Retinal pigment epithelial cell (primary cell): ENCODE measurements at regions not wholly inside any gene's neighbourhood (a gene's known extent, or its start where the extent isn't known, plus 50 kb on each side); places are given as distances from the start of the nearest gene placed in this dataset.

Experiments used
- DNase-seq: peaks from one replicate; pipeline ENCODE4 v3.0.0-alpha.2; 2010; ENCODE audit warnings: low read depth
- H3K4me3 ChIP-seq: 2 replicates; pipeline ENCODE4 v1.5.1; 2011; ENCODE audit warnings: mild to moderate bottlenecking, low read length, control low read depth, moderate library complexity
- TF ChIP-seq, protein P1 (sequence below): conservative IDR thresholded peaks from 2 replicates; pipeline ENCODE4 v1.5.1; 2011; ENCODE audit warnings: low read depth, low read length, control low read depth, inconsistent platforms

DNA sequence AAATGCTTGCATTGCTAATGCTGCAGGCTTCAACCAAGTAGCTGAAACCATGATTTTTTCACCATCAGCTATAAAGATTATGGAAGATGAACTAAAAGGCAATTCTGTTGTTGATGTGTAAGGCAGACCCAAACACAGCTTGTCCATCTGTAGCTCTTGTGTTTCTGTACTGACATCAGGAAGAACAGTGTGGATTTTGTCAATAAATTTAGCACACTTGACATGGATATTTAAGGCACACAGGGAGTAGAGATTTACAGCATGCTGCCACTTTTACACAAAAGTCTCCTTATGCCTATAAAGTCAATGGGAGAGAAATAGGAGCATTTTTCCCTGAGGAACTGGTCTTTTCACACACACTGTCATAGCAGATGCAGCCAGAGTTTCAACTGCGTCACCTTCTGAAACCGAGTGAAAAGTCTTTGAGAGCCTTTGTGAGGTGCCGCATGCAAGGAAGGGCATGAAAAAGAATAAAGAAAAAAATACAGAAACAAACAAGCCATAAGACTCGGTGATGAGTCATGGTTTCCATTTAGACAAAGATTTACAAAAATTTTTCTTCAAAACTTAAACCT, 261.4 kb upstream of the TFAP2D start:
- TF ChIP-seq, protein P1, sequence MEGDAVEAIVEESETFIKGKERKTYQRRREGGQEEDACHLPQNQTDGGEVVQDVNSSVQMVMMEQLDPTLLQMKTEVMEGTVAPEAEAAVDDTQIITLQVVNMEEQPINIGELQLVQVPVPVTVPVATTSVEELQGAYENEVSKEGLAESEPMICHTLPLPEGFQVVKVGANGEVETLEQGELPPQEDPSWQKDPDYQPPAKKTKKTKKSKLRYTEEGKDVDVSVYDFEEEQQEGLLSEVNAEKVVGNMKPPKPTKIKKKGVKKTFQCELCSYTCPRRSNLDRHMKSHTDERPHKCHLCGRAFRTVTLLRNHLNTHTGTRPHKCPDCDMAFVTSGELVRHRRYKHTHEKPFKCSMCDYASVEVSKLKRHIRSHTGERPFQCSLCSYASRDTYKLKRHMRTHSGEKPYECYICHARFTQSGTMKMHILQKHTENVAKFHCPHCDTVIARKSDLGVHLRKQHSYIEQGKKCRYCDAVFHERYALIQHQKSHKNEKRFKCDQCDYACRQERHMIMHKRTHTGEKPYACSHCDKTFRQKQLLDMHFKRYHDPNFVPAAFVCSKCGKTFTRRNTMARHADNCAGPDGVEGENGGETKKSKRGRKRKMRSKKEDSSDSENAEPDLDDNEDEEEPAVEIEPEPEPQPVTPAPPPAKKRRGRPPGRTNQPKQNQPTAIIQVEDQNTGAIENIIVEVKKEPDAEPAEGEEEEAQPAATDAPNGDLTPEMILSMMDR, result no peak
- DNase-seq, result no peak
- H3K4me3 ChIP-seq, result no peak overlapping the region

DNA sequence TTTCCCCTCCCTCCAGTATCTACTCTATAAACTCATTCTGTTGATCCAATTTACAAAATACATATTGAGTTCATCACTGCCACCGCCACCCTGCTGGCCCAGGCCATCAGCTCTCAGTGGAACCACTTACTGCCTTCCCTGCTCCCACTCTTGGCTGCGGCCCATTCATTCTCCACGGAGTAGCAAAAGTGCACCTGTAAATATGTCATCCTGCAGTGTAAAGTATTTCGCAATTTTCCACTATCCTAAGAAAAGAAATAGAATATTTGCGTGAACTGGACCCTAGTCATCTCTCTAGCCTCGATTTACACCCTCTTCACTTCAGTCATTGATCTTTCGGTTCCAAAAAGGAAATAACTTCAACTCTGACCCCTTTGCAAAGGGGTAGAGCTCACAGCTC, 258.3 kb upstream of the TFAP2D start:
- DNase-seq, result no peak
- TF ChIP-seq, protein P1, result no peak
- no peak overlapping the region for H3K4me3 ChIP-seq

DNA sequence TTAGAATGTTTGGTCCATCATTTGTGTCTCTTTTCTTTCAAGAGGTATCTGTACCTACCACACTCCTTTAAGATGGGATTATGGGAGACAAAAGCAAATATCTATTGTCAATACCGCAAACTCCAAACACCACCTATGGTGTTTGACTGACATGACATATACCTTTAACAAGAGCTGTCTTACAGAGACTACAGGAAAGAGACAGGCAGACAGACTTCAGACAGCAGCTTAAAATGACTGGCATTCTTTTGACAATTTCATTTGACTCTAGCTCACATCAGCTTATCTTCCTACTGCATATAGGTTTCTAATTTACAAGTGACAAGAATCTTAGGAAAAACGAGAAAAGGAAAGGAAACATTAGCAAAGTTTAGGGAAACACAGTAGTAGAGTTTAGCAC, 256.0 kb upstream of the TFAP2D start:
- DNase-seq, result no peak
- TF ChIP-seq, protein P1, result no peak
- H3K4me3 ChIP-seq, result no peak overlapping the region

DNA sequence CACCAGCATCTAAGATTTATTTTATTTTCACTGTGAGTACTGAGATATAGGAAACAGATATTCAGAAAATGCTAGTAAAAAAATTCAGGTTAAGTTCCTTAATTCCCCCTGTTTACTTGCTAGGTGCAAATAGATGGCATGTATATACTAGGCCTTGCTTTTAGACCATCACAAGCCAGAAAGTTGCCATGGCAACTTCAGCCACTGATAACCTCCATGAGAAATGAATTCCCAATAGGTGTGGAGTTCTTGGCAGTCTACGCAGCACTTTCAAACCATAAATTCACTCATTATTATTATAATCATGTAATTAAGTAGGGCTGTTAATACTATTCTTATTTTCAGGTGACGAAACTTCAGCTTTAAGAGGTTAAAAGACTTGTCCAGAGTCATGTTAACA, 251.6 kb upstream of the TFAP2D start:
- no peak for DNase-seq
- H3K4me3 ChIP-seq, result no peak overlapping the region
- TF ChIP-seq, protein P1, result no peak

DNA sequence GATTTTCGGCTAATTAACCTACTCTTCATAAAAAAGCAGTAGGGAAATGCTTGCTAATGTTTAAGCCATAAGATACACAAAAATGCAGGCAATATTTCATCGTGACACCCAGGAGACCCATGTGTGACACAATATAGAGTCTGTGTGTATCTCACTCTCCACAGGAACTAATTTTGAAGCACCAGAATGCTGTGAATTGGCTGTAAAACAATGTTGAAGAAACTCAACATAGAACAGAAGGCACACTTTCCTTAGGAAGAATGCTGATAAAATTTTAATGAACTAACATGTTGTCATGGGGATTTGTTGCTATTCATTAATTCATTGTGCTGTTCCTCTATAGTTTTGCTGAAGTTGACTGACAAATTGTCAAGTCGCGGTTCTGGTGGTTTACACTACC, 249.4 kb upstream of the TFAP2D start:
- no peak for DNase-seq
- TF ChIP-seq, protein P1, result no peak
- no peak overlapping the region for H3K4me3 ChIP-seq

DNA sequence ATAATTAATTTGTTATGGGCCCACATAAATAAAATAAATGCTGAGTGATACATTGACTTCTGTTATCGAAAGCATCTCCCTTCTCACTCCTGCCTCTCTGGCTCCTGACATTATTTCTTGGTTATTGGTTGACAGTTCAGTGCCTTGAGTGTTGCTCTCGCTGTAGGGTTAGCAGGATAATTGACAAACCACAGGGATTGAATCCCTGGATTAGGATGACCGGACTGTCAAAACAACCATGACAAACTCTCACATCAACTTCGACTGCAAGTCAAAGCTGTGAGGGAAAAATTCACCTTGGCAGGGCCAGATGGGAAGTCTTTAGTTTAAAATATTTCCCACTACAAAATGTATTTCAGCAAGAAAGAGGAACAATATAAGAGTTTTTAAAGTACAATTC, 245.4 kb upstream of the TFAP2D start:
- TF ChIP-seq, protein P1, result no peak
- no peak overlapping the region for H3K4me3 ChIP-seq
- DNase-seq, result no peak

DNA sequence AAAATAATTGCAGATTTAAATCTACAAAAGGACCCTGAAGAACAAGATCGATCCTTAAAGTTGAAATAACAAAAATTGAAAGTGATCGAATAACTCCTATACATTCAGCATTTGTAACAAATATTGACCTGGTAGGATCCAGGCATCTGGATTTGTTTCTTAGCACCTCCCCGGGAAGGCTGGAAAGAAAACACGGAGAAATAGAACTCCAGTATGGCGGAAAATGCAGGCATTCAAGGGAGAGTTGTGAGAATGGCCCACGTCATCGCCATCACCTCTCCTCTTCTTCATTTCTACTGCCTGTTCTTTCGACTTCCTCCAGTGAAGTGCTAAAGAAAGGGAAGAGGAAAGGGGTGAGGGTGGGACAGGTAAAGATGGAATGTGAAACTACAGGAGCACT, 242.3 kb upstream of the TFAP2D start:
- DNase-seq, result no peak
- no peak overlapping the region for H3K4me3 ChIP-seq
- TF ChIP-seq, protein P1, result no peak
